GM13976 (cell line): ENCODE measurements at regions not wholly inside any gene's neighbourhood (a gene's known extent, or its start where the extent isn't known, plus 50 kb on each side); places are given as distances from the start of the nearest gene placed in this dataset.

Experiments used
- DNase-seq: peaks from one replicate; pipeline ENCODE4 v3.0.0; 2012; ENCODE audit warnings: low spot score
- CTCF ChIP-seq: IDR thresholded peaks from 2 replicates; pipeline ENCODE4 v1.5.1; 2012; ENCODE audit warnings: borderline replicate concordance, mild to moderate bottlenecking; ENCODE audit not compliant: insufficient read depth; ENCODE audit errors: extremely low read depth, missing control alignments, control extremely low read depth
- in situ Hi-C: fragments of 300-500 bp; cut with MboI; formaldehyde crosslinking; loops from one replicate; pipeline ENCODE4 v1.12.0; 2022; ENCODE audit warnings: low sequenced_read_pairs, mixed read lengths, inconsistent platforms; ENCODE audit not compliant: unreplicated experiment

GRCh38 chr15:47397655-47398054, 319.6 kb upstream of the SEMA6D start:
- no peak for TF ChIP-seq CTCF
- DNase-seq, result no peak
- in situ Hi-C loops, result no loop called here

GRCh38 chr15:47398132-47398531, 319.2 kb upstream of the SEMA6D start:
- no peak for TF ChIP-seq CTCF
- in situ Hi-C loops, result no loop called here
- no peak for DNase-seq

- no peak for TF ChIP-seq CTCF
- in situ Hi-C loops, result no loop called here
- DNase-seq, result no peak
Measured at GRCh38 chr15:47398594-47398993, 318.7 kb upstream of the SEMA6D start.

- TF ChIP-seq CTCF, result no peak
- in situ Hi-C loops, result no loop called here
- no peak for DNase-seq
Measured at GRCh38 chr15:47399100-47399499, 318.2 kb upstream of the SEMA6D start.

GRCh38 chr15:47400603-47401002, 316.7 kb upstream of the SEMA6D start:
- TF ChIP-seq CTCF, result no peak
- in situ Hi-C loops, result no loop called here
- DNase-seq, result no peak

GRCh38 chr15:47401427-47401826, 315.9 kb upstream of the SEMA6D start:
- in situ Hi-C loops, result no loop called here
- DNase-seq, result no peak
- no peak for TF ChIP-seq CTCF

GRCh38 chr15:47402829-47403228, 314.5 kb upstream of the SEMA6D start:
- no peak for DNase-seq
- in situ Hi-C loops, result no loop called here
- no peak for TF ChIP-seq CTCF
